Keratinocyte (primary cell): ENCODE measurements at regions not wholly inside any gene's neighbourhood (a gene's known extent, or its start where the extent isn't known, plus 50 kb on each side); places are given as distances from the start of the nearest gene placed in this dataset.

ENCODE experiments used
- DNase-seq: peaks from one replicate; pipeline ENCODE4 v3.0.0-alpha.2; 2011; ENCODE audit warnings: low read depth, missing footprints, low spot score
- FAIRE-seq: peaks from 2 replicates; lab custom pipeline; 2011; peaks lifted over from hg19 to GRCh38; lab: Jason Lieb, UNC
- H2AFZ ChIP-seq: 2 replicates; pipeline ENCODE4 v1.6.0; 2012; ENCODE audit warnings: low read length, control low read depth, inconsistent platforms; ENCODE audit not compliant: control insufficient read depth
- H3K27ac ChIP-seq: 2 replicates; pipeline ENCODE4 v1.5.1; 2011; ENCODE audit warnings: low read length; ENCODE audit not compliant: control insufficient read depth, insufficient read depth
- H3K27me3 ChIP-seq: 3 replicates; pipeline ENCODE4 v1.6.0; 2011; ENCODE audit warnings: low read length; ENCODE audit not compliant: control insufficient read depth, insufficient read depth; ENCODE audit errors: extremely low read depth
- H3K36me3 ChIP-seq, 2 experiments: 2 replicates in 1 of 2; 3 replicates in 1 of 2; pipeline ENCODE4 v1.5.1; 2011; ENCODE audit warnings: low read length in 2 of 2, mild to moderate bottlenecking in 1 of 2; ENCODE audit not compliant: control insufficient read depth in 2 of 2, insufficient read depth in 2 of 2; ENCODE audit errors: extremely low read depth in 1 of 2
- H3K4me1 ChIP-seq: 3 replicates; pipeline ENCODE4 v1.5.1; 2011; ENCODE audit warnings: low read length; ENCODE audit not compliant: control insufficient read depth, insufficient read depth; ENCODE audit errors: extremely low read depth
- H3K4me2 ChIP-seq: 3 replicates; pipeline ENCODE4 v1.6.0; 2011; ENCODE audit warnings: low read depth, low read length; ENCODE audit not compliant: control insufficient read depth, insufficient read depth; ENCODE audit errors: extremely low read depth
- H3K4me3 ChIP-seq, 3 experiments: fragments of 200-600 bp in 1 of 3; sonication (generic) in 1 of 3; 2 replicates in 2 of 3; 3 replicates in 1 of 3; pipeline ENCODE4 v1.5.1; 2011 to 2016; ENCODE audit warnings: low read length in 3 of 3, mild to moderate bottlenecking in 3 of 3, control low read depth in 2 of 3, inconsistent platforms in 1 of 3, low read depth in 1 of 3, mixed read lengths in 1 of 3, mixed run types in 1 of 3, moderate library complexity in 1 of 3; ENCODE audit not compliant: control insufficient read depth in 2 of 3, insufficient read depth in 2 of 3; ENCODE audit errors: extremely low read depth in 1 of 3
- H3K79me2 ChIP-seq: 2 replicates; pipeline ENCODE4 v1.6.0; 2012; ENCODE audit warnings: low read length; ENCODE audit not compliant: control insufficient read depth, insufficient read depth
- H3K9ac ChIP-seq: 3 replicates; pipeline ENCODE4 v1.6.0; 2011; ENCODE audit warnings: low read length; ENCODE audit not compliant: control insufficient read depth, insufficient read depth; ENCODE audit errors: extremely low read depth
- H3K9me1 ChIP-seq: 3 replicates; pipeline ENCODE4 v1.6.0; 2011; ENCODE audit warnings: low read length; ENCODE audit not compliant: control insufficient read depth, insufficient read depth; ENCODE audit errors: extremely low read depth
- H3K9me3 ChIP-seq: 2 replicates; pipeline ENCODE4 v1.5.1; 2012; ENCODE audit warnings: low read depth, low read length; ENCODE audit not compliant: control insufficient read depth
- H4K20me1 ChIP-seq: 3 replicates; pipeline ENCODE4 v1.6.0; 2011; ENCODE audit warnings: low read length; ENCODE audit not compliant: control insufficient read depth, insufficient read depth; ENCODE audit errors: extremely low read depth
- EZH2 ChIP-seq: IDR thresholded peaks from one replicate; pipeline ENCODE4 v1.6.1; 2012; ENCODE audit warnings: inconsistent platforms, mild to moderate bottlenecking, low read length, moderate library complexity
- dilution Hi-C: fragments of 300-500 bp; cut with MboI; formaldehyde crosslinking; loops from one replicate; pipeline ENCODE4 v1.7.0; 2020; ENCODE audit warnings: low sequenced_read_pairs; ENCODE audit not compliant: extremely low pct_ligation_motif_present
- TF ChIP-seq, protein P1 (sequence below), 3 experiments: IDR thresholded peaks in 1 of 3; conservative IDR thresholded peaks in 1 of 3; optimal IDR thresholded peaks in 1 of 3; 2 replicates in 2 of 3; 3 replicates in 1 of 3; pipeline versions ENCODE3 to v1.5.1; 2011; ENCODE audit warnings: low read length in 3 of 3, mild to moderate bottlenecking in 3 of 3, moderate library complexity in 2 of 3, control low read depth in 1 of 3, inconsistent platforms in 1 of 3; ENCODE audit not compliant: insufficient read depth in 2 of 3; ENCODE audit errors: extremely low read depth in 1 of 3

DNA sequence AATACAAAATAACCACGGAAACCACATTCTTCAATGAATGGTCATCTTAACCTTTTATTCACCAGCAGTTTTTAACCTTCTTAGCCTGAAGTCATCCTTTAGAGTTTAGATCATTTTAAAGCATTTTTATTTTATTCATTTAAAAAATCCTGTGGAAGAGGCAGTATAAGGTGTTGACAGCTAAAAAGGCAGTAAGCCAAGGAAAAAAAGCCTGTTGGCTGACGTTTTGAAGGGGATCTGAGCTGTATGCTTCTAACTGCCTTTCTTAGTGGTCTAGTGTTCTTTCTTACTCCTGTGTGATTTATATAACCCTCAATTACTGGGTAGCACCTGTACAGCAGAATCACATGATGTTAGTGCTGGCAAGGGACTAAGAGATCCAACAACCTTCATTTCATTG lies 438.3 kb upstream of the SEL1L start:
- no peak overlapping the region for H3K9ac ChIP-seq
- H3K9me3 ChIP-seq = no peaks in the 10 kb centered on the region
- no peak for FAIRE-seq

DNA sequence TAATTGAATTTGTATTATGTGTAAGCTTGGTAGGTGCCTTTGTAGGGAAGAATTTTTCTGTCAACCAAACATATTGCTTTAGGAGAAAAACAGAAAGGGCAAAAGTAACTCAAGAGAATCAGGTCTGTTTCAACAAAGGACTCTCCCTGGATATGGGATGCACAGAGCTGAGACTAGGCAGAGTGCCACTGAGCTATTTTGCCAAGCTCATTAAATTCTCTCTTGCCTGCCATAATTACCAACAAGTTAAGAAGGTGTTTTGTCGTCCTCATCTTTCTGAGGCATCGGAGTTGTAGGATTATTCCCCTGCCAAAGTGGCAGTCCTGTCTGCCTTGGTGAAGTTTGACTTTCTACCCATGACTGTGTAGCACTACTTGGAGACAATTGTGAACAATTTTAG lies 438.9 kb upstream of the SEL1L start:
- Histone ChIP-seq H4K20me1 (no peaks in the 10 kb centered on the region), H3K27me3 (no peaks in the 10 kb centered on the region), H3K4me3 (no peak overlapping the region), H3K27ac (no peak overlapping the region), H3K79me2 (no peaks in the 10 kb centered on the region), H3K36me3 (no peaks in the 10 kb centered on the region), H3K9me1 (no peaks in the 10 kb centered on the region), H3K9ac (no peak overlapping the region), H3K9me3 (no peaks in the 10 kb centered on the region), H3K4me2 (no peak overlapping the region), H3K4me1 (no peaks in the 10 kb centered on the region), H2AFZ (no peak overlapping the region)
- DNase-seq (no peak), FAIRE-seq (no peak)
- dilution Hi-C loops = no loop called here
- TF ChIP-seq EZH2 = no peak
- TF ChIP-seq, protein P1, sequence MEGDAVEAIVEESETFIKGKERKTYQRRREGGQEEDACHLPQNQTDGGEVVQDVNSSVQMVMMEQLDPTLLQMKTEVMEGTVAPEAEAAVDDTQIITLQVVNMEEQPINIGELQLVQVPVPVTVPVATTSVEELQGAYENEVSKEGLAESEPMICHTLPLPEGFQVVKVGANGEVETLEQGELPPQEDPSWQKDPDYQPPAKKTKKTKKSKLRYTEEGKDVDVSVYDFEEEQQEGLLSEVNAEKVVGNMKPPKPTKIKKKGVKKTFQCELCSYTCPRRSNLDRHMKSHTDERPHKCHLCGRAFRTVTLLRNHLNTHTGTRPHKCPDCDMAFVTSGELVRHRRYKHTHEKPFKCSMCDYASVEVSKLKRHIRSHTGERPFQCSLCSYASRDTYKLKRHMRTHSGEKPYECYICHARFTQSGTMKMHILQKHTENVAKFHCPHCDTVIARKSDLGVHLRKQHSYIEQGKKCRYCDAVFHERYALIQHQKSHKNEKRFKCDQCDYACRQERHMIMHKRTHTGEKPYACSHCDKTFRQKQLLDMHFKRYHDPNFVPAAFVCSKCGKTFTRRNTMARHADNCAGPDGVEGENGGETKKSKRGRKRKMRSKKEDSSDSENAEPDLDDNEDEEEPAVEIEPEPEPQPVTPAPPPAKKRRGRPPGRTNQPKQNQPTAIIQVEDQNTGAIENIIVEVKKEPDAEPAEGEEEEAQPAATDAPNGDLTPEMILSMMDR (optimal IDR thresholded peaks at IDR 0.05 in 1 of 3, IDR thresholded peaks at IDR 0.05 in 1 of 3, conservative IDR thresholded peaks at IDR 0.05 in 1 of 3; ENCODE audit: extremely low read depth in 1 of 3, insufficient read depth in 2 of 3, low read length in 3 of 3) = no peak

More for the DNA sequence above, 438.3 kb upstream of the SEL1L start:
- no peaks in the 10 kb centered on the region for H3K79me2 ChIP-seq
- no peak overlapping the region for H2AFZ ChIP-seq
- no peak overlapping the region for H3K27ac ChIP-seq
- no peak overlapping the region for H3K4me3 ChIP-seq
- no peaks in the 10 kb centered on the region for H3K9me1 ChIP-seq
- no peaks in the 10 kb centered on the region for H3K27me3 ChIP-seq
- dilution Hi-C loops = no loop called here
- no peak for DNase-seq
- H3K4me2 ChIP-seq = no peak overlapping the region
- H4K20me1 ChIP-seq = no peaks in the 10 kb centered on the region
- TF ChIP-seq, protein P1 (optimal IDR thresholded peaks at IDR 0.05 in 1 of 3, IDR thresholded peaks at IDR 0.05 in 1 of 3, conservative IDR thresholded peaks at IDR 0.05 in 1 of 3; ENCODE audit: extremely low read depth in 1 of 3, insufficient read depth in 2 of 3, low read length in 3 of 3) = no peak
- TF ChIP-seq EZH2 = no peak
- no peaks in the 10 kb centered on the region for H3K4me1 ChIP-seq
- H3K36me3 ChIP-seq = no peaks in the 10 kb centered on the region
